Head of caudate nucleus (tissue), 42 donors: ENCODE measurements at regions not wholly inside any gene's neighbourhood (a gene's known extent, or its start where the extent isn't known, plus 50 kb on each side); places are given as distances from the start of the nearest gene placed in this dataset.

Experiments used
- DNase-seq, 42 donors: peaks; one replicate each; pipeline versions ENCODE4 v3.0.0 to v3.0.0-alpha.2; 2020 to 2021; ENCODE audit warnings: mixed read lengths in 7 of 42
- intact Hi-C: fragments of 100-400 bp; cut with DNase I; formaldehyde crosslinking; loops from one replicate; pipeline ENCODE4 v1.15.0; 2022

GRCh38 chr6:164195942-164196281, 781.4 kb downstream of the QKI start:
- intact Hi-C loops = no loop called here
- DNase-seq = no peak

GRCh38 chr6:164195278-164195941, 780.9 kb downstream of the QKI start:
- intact Hi-C loops = no loop called here
- DNase-seq = no peak

- no peak for DNase-seq
- intact Hi-C loops = no loop called here
Measured at GRCh38 chr6:164188861-164189260, 774.3 kb downstream of the QKI start.

- intact Hi-C loops = no loop called here
- DNase-seq = peak in 7 of 42 donors; percentile 4 to 47 (median 17)
Measured at GRCh38 chr6:164185471-164185871, 771.0 kb downstream of the QKI start.

GRCh38 chr6:164184410-164184809, 769.9 kb downstream of the QKI start:
- DNase-seq = peak in 5 of 42 donors; percentile 6 to 41 (median 10)
- intact Hi-C loops = no loop called here

GRCh38 chr6:164183556-164184123, 769.1 kb downstream of the QKI start:
- no peak for DNase-seq
- intact Hi-C loops = no loop called here

GRCh38 chr6:164178679-164179332, 764.3 kb downstream of the QKI start:
- intact Hi-C loops = no loop called here
- no peak for DNase-seq

- peak in 19 of 42 donors; percentile 12 to 80 (median 36) for DNase-seq
- intact Hi-C loops = no loop called here
Measured at GRCh38 chr6:164169355-164169754, 754.8 kb downstream of the QKI start.

- peak in 1 of 42 donors; percentile 42 for DNase-seq
- intact Hi-C loops = no loop called here
Measured at GRCh38 chr6:164168595-164168994, 754.1 kb downstream of the QKI start.

GRCh38 chr6:164167873-164168405, 753.4 kb downstream of the QKI start:
- intact Hi-C loops = no loop called here
- DNase-seq = peak in 30 of 42 donors; percentile 16 to 76 (median 44)

- intact Hi-C loops = no loop called here
- DNase-seq = no peak
Measured at GRCh38 chr6:164166996-164167395, 752.5 kb downstream of the QKI start.

- intact Hi-C loops = no loop called here
- DNase-seq = no peak
Measured at GRCh38 chr6:164166515-164166914, 752.0 kb downstream of the QKI start.

GRCh38 chr6:164164876-164165275, 750.4 kb downstream of the QKI start:
- peak in 13 of 42 donors; percentile 29 to 76 (median 37) for DNase-seq
- intact Hi-C loops = no loop called here

GRCh38 chr6:164163239-164163638, 748.7 kb downstream of the QKI start:
- DNase-seq = no peak
- intact Hi-C loops = no loop called here

- intact Hi-C loops = no loop called here
- DNase-seq = no peak
Measured at GRCh38 chr6:164159061-164159460, 744.5 kb downstream of the QKI start.

- intact Hi-C loops = no loop called here
- DNase-seq = no peak
Measured at GRCh38 chr6:164154588-164154987, 740.1 kb downstream of the QKI start.

- intact Hi-C loops = no loop called here
Measured at GRCh38 chr6:164152611-164153010, 738.1 kb downstream of the QKI start.

GRCh38 chr6:164151161-164152120, 736.9 kb downstream of the QKI start:
- DNase-seq = peak; percentile 42 to 84 (median 68)
- intact Hi-C loops = no loop called here

More at GRCh38 chr6:164152611-164153010, 738.1 kb downstream of the QKI start:
- DNase-seq = no peak

- intact Hi-C loops = no loop called here
- DNase-seq = peak in 4 of 42 donors; percentile 25 to 58 (median 40)
Measured at GRCh38 chr6:164150232-164150631, 735.7 kb downstream of the QKI start.
